GM21528 (cell line): ENCODE measurements at regions not wholly inside any gene's neighbourhood (a gene's known extent, or its start where the extent isn't known, plus 50 kb on each side); places are given as distances from the start of the nearest gene placed in this dataset.

ENCODE experiments used
- ATAC-seq: cut with Tn5 transposase; IDR thresholded peaks from one replicate; pipeline ENCODE4 v1.9.1; 2021; ENCODE audit warnings: mild to moderate bottlenecking, moderate library complexity; ENCODE audit not compliant: unreplicated experiment, low FRiP score

DNA sequence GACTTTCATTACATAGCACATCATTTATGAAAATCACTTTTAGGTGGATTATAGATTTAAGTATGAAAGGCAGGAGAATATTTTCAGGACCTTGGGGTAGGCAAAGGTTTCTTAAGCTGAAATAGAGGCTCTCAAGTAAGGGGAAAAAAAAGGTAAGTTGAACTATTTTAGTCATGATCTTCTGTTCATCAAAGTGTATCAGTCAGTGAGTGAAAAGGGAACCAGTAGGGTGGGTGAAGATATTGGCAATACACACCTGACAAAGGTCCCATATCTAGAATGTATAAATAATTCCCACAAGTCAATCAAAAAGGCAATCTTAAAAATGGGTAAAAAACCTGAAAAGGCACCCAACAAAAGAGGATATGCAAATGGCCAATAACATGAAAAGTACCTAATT lies 218.6 kb downstream of the KLF13 start:
- no peak for ATAC-seq

DNA sequence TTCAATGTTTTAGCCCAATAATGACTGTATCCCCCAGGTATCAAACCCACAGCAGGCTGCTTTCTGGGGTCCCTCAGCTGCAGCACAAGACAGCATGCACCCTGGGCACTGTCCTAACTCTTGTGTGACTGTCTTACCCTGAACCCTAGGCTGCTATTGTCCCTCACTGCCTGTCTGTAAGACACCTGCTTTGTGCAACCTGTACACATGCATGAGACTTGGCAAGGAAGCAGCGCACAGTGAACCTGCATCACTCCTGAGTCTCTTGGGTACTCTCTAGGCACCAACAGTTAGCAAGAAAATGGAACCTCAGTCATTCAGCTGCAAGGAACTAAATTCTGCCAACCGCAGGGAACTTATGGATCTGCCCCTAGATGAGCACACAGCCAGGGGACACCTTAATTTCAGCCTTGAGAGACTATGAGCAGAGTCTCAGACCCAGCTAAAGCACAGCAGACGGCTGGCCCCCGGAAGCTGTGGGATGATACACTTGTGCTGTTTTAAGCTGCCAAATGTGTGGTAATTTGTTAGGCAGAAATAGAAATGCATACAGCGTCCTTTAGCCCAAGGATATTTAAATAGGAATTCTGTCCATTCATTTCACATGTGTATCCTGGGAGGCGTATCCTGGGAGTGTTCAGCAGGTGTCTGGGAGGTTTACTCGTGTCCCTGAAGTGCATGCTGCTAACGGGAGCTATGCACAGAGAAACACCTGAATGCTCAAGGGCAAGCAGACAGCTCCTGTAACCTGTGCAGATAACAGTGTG lies 223.8 kb downstream of the KLF13 start:
- ATAC-seq, result no peak

DNA sequence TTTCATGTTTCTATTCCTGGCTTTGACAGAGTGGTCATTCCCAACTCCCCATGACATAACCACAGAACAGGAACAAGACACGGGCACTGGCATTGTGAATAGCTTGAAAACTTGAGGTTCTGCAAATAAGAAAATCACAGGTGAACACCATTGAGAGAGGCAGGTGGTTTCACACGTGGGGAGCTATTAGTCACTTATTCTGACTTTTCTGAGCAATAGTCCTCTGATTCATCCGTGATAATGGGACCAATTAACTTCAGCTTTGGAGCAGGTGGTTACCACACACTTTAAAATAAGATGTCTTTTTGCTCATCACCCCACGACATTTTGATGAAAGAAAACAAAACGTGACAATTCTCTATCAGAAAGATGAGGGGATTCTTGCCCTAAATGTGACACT lies 224.7 kb downstream of the KLF13 start:
- ATAC-seq, result no peak

DNA sequence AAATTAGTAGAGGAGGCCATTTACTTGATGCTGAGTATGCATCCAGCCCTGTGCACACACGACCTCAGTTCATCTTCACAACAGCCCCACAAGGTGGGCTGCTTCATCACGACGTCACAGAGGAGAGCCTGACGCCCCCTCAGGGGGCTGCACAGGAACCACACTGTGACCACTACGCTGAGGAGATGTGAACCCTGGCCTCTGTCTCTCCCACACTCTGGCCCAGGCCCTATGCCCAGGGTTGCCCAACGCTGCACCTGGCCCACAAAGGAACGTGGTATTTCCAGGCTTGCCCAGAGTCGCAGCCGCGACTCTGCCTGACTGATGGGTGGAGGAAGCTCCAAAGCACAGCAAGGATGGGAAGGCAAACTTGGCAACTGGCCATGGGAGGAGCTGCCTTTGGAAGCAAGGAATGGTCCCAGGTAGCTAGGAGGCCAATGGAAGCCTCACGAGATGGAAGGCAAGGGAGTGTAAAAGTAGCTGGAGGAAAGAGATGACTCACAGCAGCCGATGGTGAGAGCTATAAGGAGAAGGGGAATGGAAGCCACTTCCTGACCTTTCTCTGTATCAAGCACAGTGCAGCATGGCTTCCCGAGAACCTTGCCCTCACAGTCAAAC lies 226.0 kb downstream of the KLF13 start:
- no peak for ATAC-seq

DNA sequence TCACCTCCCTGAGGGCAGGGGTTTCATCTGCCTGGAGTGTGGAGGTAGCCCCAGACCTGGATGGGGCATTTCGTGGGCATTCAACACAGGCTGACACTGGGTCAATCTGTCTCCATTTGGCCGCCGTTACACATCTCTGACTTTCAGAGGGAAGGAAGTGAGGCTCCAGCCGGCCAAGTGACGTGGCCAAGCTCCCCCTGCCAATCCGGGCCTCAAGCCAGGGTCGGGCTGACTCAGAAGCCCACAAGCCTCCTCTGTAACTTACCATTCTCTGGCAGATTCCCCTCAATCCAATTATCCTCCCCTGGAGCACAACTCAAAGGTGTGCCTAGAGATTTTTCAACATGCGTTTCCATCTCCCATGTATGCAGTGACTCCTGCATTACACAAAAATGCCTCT lies 227.6 kb downstream of the KLF13 start:
- no peak for ATAC-seq

DNA sequence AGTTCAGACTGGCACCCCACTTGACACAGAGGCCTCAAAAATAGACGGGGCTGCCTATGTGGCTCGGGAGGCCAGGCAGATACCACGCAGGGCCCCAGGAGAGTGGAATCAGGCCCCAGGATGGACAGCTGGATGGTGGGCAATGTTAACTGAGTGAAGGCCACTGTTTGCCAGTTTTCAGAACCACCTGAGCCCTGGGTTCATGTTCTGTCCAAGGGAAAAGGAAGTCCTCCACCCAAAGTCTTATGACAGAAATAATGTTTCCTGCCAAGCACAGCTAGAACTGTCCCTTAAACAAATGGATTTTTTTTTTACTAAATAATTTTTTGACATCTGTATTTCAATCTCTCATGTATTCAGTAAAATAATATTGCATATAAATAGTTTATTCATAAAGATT lies 228.4 kb downstream of the KLF13 start:
- no peak for ATAC-seq

DNA sequence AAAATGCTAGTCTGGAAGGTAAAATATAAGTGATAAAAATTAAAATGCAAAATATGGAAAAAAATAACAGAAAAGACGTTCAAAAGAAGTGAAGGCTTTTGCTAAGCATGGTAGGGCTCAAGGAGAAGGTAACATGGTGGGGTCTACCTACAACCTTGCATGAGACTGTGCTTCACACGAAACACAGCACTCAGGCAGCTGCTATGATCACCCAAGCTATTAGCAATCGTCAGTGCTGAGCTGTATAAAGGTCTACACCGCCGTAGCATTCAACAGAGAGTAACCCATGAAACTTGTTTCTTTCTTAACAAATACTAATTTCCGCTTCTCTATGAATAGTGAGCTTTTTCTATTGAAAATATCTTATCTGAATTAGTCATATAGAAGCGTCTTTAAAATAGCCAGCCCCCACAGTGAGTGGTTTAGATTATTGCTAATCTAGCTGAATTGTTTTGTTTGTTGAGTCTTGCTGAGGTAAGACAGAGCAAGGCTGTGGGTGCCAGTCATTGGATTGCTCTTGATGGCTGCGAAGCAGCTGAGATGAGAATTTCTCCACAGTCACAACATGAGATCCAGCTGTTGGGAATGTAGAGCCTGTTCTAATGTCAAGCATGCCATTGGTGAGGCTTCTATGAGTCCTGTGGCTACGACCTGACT lies 230.0 kb downstream of the KLF13 start:
- ATAC-seq, result no peak

DNA sequence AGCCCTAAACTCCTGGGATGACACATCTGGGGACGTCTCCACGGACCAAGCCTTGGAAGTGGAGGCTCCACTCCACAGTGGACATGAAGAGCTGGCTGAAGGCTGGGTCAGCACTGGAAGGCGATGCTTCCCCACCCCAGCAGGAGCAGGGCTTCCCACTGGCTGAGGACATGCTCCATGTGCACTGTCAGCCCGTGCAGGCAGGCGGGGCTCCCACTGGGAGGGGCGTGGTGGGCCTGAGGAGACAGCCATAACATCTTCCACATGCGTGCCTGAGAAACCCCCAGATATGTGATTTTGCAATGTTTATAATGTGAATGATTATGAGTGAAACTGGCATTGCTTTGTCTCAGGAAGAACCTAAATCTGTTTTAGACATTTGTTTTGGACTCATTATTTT lies 231.3 kb downstream of the KLF13 start:
- no peak for ATAC-seq

DNA sequence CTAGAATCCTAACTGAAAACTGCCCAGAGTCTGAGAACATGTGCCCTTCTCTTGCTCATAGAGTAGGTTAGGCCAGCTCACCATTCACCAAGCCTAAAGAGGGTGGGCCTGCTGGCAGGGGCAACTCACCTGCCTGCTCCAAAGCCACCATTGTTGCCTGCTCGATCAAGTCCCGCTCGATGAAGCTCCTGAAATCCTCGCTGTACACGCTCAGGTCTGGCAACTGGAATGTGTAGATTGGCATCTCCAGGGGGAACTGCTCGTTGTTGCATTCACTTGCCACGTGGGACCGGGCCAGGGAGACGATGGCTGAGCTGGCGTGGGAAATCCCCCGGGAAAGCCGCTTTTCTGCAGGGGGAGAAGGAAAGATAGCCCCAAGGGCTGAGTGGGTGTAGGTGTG lies 232.2 kb downstream of the KLF13 start:
- ATAC-seq, result no peak

DNA sequence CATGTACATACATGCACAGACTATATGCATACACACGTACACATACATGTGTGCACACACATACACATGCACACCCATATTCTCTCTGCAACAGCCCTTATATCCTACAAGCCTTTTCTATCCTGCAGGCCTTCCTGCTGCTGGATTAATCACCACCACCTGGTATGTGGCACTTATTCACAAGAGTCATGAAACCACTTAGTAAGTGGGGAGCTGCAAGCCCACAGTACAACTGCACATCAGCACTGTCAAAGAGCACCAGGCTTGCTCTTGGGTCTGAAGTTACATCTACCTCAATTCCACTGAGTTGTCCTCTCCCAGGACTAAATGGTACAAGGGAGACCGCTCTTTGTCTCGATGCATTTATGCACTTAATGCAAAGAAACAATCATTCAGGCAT lies 233.2 kb downstream of the KLF13 start:
- no peak for ATAC-seq

DNA sequence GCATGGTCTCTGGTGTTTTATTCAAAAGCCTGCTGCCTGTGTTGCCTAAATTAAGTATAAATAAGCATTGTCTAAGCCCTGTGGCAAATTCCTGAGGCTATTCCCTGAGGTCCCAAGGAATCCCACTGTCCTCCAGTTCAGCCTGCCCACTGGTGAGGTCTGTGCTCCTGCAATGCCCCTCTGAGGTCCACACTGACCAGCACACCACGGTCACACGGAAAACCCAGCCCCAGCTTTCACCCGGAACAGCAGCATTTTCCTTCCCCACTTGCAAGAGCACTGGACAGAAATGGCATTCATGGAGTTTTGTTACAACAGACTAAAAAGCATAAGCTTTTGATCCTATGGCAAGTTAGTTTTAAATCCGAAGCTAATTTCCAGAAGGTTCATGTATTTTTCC lies 234.0 kb downstream of the KLF13 start:
- no peak for ATAC-seq

DNA sequence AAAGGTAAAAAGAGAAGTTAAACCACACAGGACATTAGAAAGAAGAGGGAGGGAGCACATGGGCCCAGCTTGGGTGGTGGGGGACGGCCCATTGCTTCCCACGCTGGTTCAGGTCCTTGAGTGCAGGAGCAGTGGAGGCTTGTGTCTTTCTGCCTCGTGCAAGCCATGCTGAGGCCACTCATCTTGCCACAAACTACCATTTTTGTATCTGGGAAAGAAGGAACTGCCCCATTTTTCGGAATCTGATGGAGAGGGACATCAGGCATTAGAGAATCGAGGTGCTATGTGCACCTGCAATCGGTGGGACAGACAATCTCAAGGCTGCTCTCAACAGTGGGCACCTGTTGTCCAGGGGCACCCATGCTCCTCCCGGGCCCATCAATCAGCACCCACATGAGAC lies 234.5 kb downstream of the KLF13 start:
- ATAC-seq, result no peak

DNA sequence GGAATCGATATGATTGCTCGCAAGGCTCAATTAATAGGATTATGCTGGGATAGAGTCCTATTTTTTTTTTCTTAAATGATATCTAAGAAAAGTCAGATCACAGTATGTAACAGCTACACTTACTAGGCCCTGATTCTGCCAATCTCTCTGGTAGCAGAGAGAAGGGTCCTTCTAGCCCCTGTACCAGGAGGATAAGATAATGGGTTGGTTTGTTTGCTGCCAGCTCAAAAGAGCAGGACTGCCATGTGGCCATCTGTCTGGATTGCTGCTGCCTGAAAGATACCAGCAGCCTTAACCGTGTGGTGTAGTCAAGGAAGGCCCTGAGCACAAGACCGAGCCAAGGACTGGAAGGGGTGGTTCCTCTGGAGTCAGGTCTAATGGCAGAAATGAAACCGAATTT lies 236.4 kb downstream of the KLF13 start:
- no peak for ATAC-seq

DNA sequence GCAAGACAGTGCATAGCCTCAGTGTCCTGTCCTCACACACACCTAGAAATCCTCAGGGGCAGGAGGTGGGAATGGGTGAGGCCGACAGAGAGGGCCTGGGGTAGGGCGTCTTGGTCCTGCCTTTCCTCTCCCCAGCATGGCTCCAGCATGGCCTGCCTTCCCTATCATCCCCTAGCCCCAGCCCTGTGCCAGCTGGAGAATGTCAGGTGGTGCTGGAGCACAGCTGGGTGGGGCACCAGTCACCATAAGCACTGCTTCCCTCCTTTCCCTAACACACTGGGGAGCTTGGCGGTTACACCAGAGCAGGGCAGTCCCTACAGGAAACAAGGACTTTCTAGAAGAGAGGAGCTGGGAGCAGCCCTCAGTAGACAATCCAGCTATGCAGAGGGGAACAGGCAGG lies 236.8 kb downstream of the KLF13 start:
- no peak for ATAC-seq

DNA sequence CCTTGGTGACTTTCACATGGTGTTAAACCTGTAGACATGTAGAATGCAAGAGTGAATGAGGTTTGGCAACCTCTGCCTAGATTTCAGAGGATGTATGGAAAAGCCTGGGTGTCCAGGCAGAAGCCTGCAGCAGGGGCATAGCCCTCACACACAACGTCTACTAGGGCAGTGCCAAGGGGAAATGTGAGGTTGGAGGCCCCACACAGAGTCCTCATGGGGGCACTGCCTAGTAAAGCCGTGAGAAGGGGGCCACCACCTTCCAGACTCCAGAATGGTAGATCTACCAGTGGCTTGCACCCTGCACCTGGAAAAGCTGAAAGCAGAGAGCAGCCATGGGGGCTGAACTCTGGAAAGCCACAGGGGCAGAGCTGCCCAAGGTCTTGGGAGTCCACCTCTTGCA lies 241.2 kb downstream of the KLF13 start:
- no peak for ATAC-seq

DNA sequence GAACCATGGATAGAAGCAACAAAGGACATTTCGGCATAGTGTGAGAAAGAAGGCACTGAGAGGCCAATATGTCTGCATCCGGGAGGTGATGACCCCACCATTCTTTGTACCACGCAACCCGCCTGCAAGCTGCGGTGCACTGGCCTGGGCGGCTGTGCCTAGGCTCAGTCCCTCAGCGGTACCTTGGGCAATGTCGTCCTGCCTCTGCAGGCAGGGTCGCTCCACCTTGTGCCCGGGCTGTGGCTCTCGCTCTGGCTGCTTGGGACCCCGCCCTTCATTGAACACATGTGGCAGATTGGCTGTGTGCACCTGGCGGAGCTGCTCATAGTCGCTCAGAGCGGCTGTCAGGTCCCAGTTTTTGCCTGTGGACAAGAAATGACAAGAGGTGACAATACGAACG lies 243.2 kb downstream of the KLF13 start:
- ATAC-seq, result no peak

DNA sequence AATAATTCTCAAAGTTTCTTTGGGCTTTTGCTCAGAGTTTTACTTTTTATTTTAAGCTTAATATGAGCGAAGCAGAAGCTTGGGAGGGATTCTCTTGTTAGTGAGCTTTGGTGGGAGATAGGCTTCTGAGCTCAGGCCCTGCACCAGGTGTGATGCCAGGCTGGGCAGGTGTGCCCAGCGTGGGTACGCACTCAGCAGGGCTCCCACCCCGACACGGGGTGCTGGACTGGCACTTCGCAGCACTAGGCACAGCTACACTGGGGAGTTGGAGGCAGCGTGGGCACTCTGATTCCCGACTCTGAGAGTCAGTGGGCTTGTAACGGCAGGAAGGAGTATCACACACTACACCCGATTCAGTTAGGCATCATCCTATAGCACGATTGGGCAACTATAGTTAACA lies 244.0 kb downstream of the KLF13 start:
- no peak for ATAC-seq

DNA sequence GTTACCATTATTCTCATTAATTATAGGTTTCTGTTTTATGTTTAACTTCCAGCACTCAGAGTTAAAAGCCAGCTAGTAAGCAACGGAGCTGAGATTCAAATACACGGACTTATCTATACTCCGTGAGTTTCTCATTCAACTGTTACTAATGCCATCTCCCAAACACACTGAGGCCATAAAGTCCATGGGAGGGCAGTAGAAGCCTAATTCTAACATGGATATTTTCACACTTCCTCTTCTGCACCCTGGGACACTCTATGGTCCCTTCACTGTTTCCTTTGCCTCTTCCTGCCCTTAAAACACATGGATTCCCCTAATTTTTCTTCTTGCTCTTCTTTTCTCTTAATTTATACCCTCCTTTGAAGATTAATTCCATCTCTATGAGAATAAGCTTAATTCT lies 245.0 kb downstream of the KLF13 start:
- ATAC-seq, result no peak

DNA sequence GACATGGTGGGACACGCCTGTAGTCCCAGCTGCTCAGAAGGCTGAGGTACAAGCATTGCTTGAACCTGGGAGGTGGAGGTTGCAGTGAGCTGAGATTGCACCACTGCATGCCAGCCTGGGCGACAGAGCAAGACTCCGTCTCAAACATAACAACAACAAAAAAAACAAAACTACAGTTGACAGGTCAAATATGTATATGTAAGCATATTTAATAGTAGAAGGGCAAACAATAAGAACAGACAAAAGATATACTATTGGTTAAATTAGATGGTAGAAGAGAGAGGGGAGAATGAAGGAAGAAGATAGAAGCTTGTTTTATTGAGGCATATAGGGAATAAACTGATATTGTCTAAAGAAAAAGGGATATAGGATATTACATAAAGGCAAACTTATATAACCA lies 247.1 kb downstream of the KLF13 start:
- ATAC-seq, result no peak

DNA sequence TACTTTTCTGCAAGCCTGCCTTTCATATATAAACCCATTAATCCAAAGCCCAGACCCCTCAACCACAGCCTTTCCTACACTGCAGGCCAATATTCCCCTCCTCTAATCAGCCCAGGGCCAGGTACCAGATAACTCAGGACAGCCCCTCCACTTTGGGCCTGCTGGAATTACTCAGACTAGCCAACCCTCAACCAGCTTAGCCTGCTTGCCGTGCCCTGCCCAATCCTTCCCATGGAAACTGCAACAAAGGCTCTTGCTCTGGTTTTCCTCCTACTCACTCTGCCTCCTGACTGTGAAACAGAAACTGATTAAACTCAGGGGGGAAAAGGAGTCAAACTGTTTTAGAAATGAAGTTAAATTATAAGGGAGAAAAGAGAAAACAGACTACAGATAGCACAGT lies 248.1 kb downstream of the KLF13 start:
- no peak for ATAC-seq

DNA sequence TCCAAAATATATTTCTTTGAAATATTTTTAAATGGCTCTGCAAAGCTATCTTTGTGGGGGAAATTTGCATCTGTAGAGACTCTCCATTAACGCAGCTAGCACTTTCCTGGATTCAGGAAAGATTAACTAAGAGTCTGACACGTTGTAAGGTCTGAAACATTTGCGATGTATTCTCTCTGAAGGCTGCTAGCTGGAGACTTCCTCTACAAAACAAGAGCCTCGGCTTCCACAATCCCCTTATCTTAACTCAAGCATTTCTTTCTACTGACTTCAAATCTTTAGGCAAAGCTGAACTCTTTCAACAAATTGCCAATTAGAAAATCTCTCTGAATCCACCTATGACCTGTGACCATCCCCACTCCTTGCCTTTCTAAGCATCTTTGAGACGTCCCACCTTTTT lies 250.5 kb downstream of the KLF13 start:
- no peak for ATAC-seq

DNA sequence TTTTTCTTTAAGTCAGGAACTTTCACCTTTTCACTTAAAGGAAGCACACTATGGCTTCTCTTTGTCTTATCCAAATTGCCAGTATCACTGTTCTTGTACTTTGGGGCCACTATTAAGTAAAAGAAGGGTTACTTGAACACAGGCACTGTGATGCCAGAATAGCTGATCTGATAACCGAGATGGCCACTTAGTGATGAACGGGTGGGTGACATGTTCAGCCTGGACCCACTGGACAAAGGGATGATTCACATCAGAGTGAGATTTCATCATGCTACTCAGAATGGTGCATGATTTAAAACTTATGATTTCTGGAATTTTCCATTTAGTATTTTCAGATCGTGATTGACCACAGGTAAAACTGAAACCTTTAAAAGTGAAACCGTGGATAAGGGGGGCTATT lies 252.6 kb downstream of the KLF13 start:
- no peak for ATAC-seq
